ENCODE measurements at regions not wholly inside any gene's neighbourhood (a gene's known extent, or its start where the extent isn't known, plus 50 kb on each side); places are given as distances from the start of the nearest gene placed in this dataset.

- Histone ChIP-seq H3K9me3 (ENCODE audit: control insufficient read depth, insufficient read depth, low read length) (no peaks in the 10 kb centered on the region), H3K27me3 (ENCODE audit: control insufficient read depth, insufficient read depth, low read length) (no peaks in the 10 kb centered on the region), H3K4me1 (ENCODE audit: control insufficient read depth, insufficient read depth, low read length) (no peaks in the 10 kb centered on the region), H3K27ac (ENCODE audit: low read depth, low read length) (no peak overlapping the region), H3K36me3 (ENCODE audit: control insufficient read depth, insufficient read depth, low read length) (no peaks in the 10 kb centered on the region), H3K4me3 (ENCODE audit: low read depth, low read length) (no peak overlapping the region)
- no CpG with 5 or more reads among the region's 2 CpGs for WGBS (ENCODE audit: insufficient coverage)
- no peak for DNase-seq (ENCODE audit: low read depth in 4 of 6, low spot score in 6 of 6)
Observed at GRCh38 chr5:18805376-18805775, 1171.1 kb downstream of the TAF11L14 start.

DNA sequence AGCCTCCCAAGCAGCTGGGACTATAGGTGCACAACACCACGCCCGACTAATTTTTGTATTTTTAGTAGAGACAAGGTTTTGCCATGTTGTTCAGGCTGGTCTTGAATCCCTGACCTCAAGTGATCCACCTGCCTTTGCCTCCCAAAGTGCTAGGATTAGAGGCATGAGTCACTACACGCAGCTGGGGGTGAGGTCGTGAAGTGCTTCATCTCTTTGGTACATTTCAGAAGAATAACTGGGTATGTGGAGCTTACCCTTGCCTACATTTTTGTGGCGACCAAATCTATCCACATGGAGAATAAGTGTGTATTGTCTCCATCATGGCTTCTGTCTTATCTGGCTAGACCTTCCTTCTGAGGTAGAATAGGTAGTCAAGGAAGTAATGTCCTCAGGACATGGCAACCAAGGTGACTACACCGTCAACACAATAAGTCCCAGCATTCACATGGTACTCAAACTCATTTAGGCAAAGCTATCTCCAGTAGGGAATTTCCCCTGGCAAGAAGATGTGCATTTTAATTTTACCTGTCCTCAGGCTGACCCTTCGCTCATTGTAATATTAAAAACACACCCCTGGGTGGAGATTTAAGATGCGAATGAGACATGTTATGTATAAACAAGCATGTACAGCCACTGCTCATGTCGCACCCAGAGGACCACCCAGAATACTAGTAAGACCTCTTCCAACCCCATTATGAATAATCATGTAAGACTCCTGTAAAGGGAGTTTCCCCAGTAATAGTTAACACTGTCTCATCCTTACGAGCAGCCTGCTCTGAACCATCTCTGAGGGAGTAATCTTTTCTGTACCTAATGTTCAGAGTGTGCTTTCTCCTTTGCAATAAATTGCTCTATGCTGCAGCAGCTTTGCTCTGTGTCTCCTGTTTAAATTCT is 1173.2 kb downstream of the TAF11L14 start:
- H3K4me3 ChIP-seq (ENCODE audit: low read depth, low read length), result no peak overlapping the region
- H3K9me3 ChIP-seq (ENCODE audit: control insufficient read depth, insufficient read depth, low read length), result no peaks in the 10 kb centered on the region
- H3K36me3 ChIP-seq (ENCODE audit: control insufficient read depth, insufficient read depth, low read length), result no peaks in the 10 kb centered on the region
- H3K4me1 ChIP-seq (ENCODE audit: control insufficient read depth, insufficient read depth, low read length), result no peaks in the 10 kb centered on the region
- no peak for DNase-seq (ENCODE audit: low read depth in 4 of 6, low spot score in 6 of 6)
- no peaks in the 10 kb centered on the region for H3K27me3 ChIP-seq (ENCODE audit: control insufficient read depth, insufficient read depth, low read length)
- WGBS (ENCODE audit: insufficient coverage), result 100% methylated on average over 4 of the region's 10 CpGs
- no peak overlapping the region for H3K27ac ChIP-seq (ENCODE audit: low read depth, low read length)

GRCh38 chr5:18811661-18812060 is 1176.3 kb downstream of the CDH18 start:
- 34% methylated on average over 4 of the region's 4 CpGs for WGBS (ENCODE audit: insufficient coverage)
- H3K4me3 ChIP-seq (ENCODE audit: low read depth, low read length), result no peak overlapping the region
- H3K9me3 ChIP-seq (ENCODE audit: control insufficient read depth, insufficient read depth, low read length), result no peaks in the 10 kb centered on the region
- no peaks in the 10 kb centered on the region for H3K27me3 ChIP-seq (ENCODE audit: control insufficient read depth, insufficient read depth, low read length)
- peak in 3 of 6 donors; percentile 4 to 78 (median 75) for DNase-seq (ENCODE audit: low read depth in 4 of 6, low spot score in 6 of 6)
- H3K36me3 ChIP-seq (ENCODE audit: control insufficient read depth, insufficient read depth, low read length), result no peaks in the 10 kb centered on the region
- no peak overlapping the region for H3K27ac ChIP-seq (ENCODE audit: low read depth, low read length)
- H3K4me1 ChIP-seq (ENCODE audit: control insufficient read depth, insufficient read depth, low read length), result no peaks in the 10 kb centered on the region

- Histone ChIP-seq H3K27me3 (ENCODE audit: control insufficient read depth, insufficient read depth, low read length) (no peaks in the 10 kb centered on the region), H3K27ac (ENCODE audit: low read depth, low read length) (no peak overlapping the region), H3K4me3 (ENCODE audit: low read depth, low read length) (no peak overlapping the region), H3K36me3 (ENCODE audit: control insufficient read depth, insufficient read depth, low read length) (no peaks in the 10 kb centered on the region), H3K4me1 (ENCODE audit: control insufficient read depth, insufficient read depth, low read length) (no peaks in the 10 kb centered on the region), H3K9me3 (ENCODE audit: control insufficient read depth, insufficient read depth, low read length) (no peaks in the 10 kb centered on the region)
- no peak for DNase-seq (ENCODE audit: low read depth in 4 of 6, low spot score in 6 of 6)
- WGBS (ENCODE audit: insufficient coverage), result 88% methylated on average over 1 of the region's 1 CpG
Observed at GRCh38 chr5:18828351-18828750, 1159.6 kb downstream of the CDH18 start.

GRCh38 chr5:18829539-18829938 is 1158.5 kb downstream of the CDH18 start:
- Histone ChIP-seq H3K27me3 (ENCODE audit: control insufficient read depth, insufficient read depth, low read length) (no peaks in the 10 kb centered on the region), H3K9me3 (ENCODE audit: control insufficient read depth, insufficient read depth, low read length) (no peaks in the 10 kb centered on the region), H3K4me1 (ENCODE audit: control insufficient read depth, insufficient read depth, low read length) (no peaks in the 10 kb centered on the region), H3K27ac (ENCODE audit: low read depth, low read length) (no peak overlapping the region), H3K36me3 (ENCODE audit: control insufficient read depth, insufficient read depth, low read length) (no peaks in the 10 kb centered on the region), H3K4me3 (ENCODE audit: low read depth, low read length) (no peak overlapping the region)
- WGBS (ENCODE audit: insufficient coverage), result no CpG with 5 or more reads among the region's 3 CpGs
- no peak for DNase-seq (ENCODE audit: low read depth in 4 of 6, low spot score in 6 of 6)

- H3K27ac ChIP-seq (ENCODE audit: low read depth, low read length), result peak overlapping the region; percentile 61
- WGBS (ENCODE audit: insufficient coverage), result no CpG with 5 or more reads among the region's 2 CpGs
- H3K9me3 ChIP-seq (ENCODE audit: control insufficient read depth, insufficient read depth, low read length), result peaks cover 4% of the 10 kb centered on the region
- no peaks in the 10 kb centered on the region for H3K36me3 ChIP-seq (ENCODE audit: control insufficient read depth, insufficient read depth, low read length)
- DNase-seq (ENCODE audit: low read depth in 4 of 6, low spot score in 6 of 6), result peak; percentile 26 to 71 (median 42)
- no peaks in the 10 kb centered on the region for H3K27me3 ChIP-seq (ENCODE audit: control insufficient read depth, insufficient read depth, low read length)
- H3K4me3 ChIP-seq (ENCODE audit: low read depth, low read length), result no peak overlapping the region
- H3K4me1 ChIP-seq (ENCODE audit: control insufficient read depth, insufficient read depth, low read length), result no peaks in the 10 kb centered on the region
Observed at GRCh38 chr5:18850216-18850615, 1137.8 kb downstream of the CDH18 start.

DNA sequence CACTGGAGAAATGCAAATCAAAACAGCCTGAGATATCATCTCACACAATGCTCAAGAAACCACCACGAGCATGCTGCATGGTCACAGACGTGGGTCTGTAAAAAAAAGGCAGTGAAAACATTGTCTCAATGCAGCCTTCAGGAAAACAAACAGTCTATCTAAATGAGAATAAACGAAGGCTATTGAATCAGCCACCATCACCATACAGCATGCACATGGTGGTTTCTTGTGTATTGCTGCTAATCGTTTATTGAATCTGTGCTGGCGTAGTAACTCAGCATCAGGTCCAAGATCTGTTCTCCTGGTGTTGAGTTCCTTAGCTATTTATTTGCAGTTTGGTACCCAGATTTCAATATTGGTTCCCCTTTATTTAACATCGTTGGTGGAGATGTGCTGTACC is 1115.0 kb downstream of the CDH18 start:
- DNase-seq (ENCODE audit: low read depth in 4 of 6, low spot score in 6 of 6), result peak in 1 of 6 donors; percentile 7
- H3K27ac ChIP-seq (ENCODE audit: low read depth, low read length), result no peak overlapping the region
- no peaks in the 10 kb centered on the region for H3K36me3 ChIP-seq (ENCODE audit: control insufficient read depth, insufficient read depth, low read length)
- H3K4me1 ChIP-seq (ENCODE audit: control insufficient read depth, insufficient read depth, low read length), result no peaks in the 10 kb centered on the region
- no peaks in the 10 kb centered on the region for H3K9me3 ChIP-seq (ENCODE audit: control insufficient read depth, insufficient read depth, low read length)
- H3K4me3 ChIP-seq (ENCODE audit: low read depth, low read length), result no peak overlapping the region
- no peaks in the 10 kb centered on the region for H3K27me3 ChIP-seq (ENCODE audit: control insufficient read depth, insufficient read depth, low read length)
- 30% methylated on average over 2 of the region's 6 CpGs for WGBS (ENCODE audit: insufficient coverage)

DNA sequence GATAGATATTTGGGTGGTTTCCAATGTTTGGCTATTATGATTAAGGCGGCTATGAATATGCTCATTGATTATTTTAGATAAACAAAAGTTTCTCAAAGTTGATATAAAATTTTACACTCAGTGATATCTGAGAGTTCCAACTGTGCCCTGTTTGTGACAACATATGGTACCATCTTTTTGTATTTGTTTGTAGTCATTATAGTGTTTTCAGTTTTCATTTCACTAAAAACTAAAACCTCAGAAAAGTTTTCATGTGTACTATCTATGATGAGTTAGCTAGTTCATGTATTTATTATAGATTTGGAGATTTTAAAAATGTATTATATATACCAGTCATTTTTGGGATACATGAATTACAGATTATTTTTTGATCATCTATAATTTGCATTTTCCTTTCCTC is 1111.4 kb downstream of the CDH18 start:
- WGBS (ENCODE audit: insufficient coverage), result no CpG with 5 or more reads among the region's 1 CpG

DNA sequence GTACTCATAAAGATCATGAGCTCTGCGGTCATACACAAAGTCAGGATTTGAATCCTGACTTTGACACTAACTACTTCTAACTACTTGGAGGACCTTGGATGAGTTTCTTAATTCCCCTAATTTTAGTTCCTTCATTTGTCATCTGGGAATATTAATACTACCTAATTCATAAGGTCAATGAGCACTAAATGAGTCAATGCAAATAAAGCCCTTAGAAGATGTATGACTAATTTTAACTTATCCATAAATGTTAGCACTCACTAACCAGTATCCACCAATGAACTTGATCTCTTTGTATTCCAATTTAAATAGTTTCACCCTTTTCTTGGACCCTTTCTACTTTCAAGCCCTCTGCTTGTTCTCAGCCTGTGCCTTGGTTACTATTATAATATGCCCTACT is 1106.4 kb downstream of the CDH18 start:
- Histone ChIP-seq H3K4me3 (ENCODE audit: low read depth, low read length) (no peak overlapping the region), H3K9me3 (ENCODE audit: control insufficient read depth, insufficient read depth, low read length) (no peaks in the 10 kb centered on the region), H3K36me3 (ENCODE audit: control insufficient read depth, insufficient read depth, low read length) (no peaks in the 10 kb centered on the region), H3K4me1 (ENCODE audit: control insufficient read depth, insufficient read depth, low read length) (no peaks in the 10 kb centered on the region), H3K27ac (ENCODE audit: low read depth, low read length) (no peak overlapping the region), H3K27me3 (ENCODE audit: control insufficient read depth, insufficient read depth, low read length) (no peaks in the 10 kb centered on the region)
- WGBS (ENCODE audit: insufficient coverage), result no CpG with 5 or more reads among the region's 1 CpG
- DNase-seq (ENCODE audit: low read depth in 4 of 6, low spot score in 6 of 6), result no peak

More for the DNA sequence above, 1111.4 kb downstream of the CDH18 start:
- Histone ChIP-seq H3K27ac (ENCODE audit: low read depth, low read length) (no peak overlapping the region), H3K27me3 (ENCODE audit: control insufficient read depth, insufficient read depth, low read length) (no peaks in the 10 kb centered on the region), H3K4me3 (ENCODE audit: low read depth, low read length) (no peak overlapping the region), H3K9me3 (ENCODE audit: control insufficient read depth, insufficient read depth, low read length) (no peaks in the 10 kb centered on the region), H3K36me3 (ENCODE audit: control insufficient read depth, insufficient read depth, low read length) (no peaks in the 10 kb centered on the region), H3K4me1 (ENCODE audit: control insufficient read depth, insufficient read depth, low read length) (no peaks in the 10 kb centered on the region)
- no peak for DNase-seq (ENCODE audit: low read depth in 4 of 6, low spot score in 6 of 6)

GRCh38 chr5:18882154-18882553 is 1105.8 kb downstream of the CDH18 start:
- no peak overlapping the region for H3K27ac ChIP-seq (ENCODE audit: low read depth, low read length)
- WGBS (ENCODE audit: insufficient coverage), result no CpG with 5 or more reads among the region's 3 CpGs
- DNase-seq (ENCODE audit: low read depth in 4 of 6, low spot score in 6 of 6), result peak in 2 of 6 donors; percentile 13 to 50

More at GRCh38 chr5:18882154-18882553, 1105.8 kb downstream of the CDH18 start:
- H3K4me1 ChIP-seq (ENCODE audit: control insufficient read depth, insufficient read depth, low read length), result no peaks in the 10 kb centered on the region
- H3K27me3 ChIP-seq (ENCODE audit: control insufficient read depth, insufficient read depth, low read length), result no peaks in the 10 kb centered on the region
- H3K9me3 ChIP-seq (ENCODE audit: control insufficient read depth, insufficient read depth, low read length), result no peaks in the 10 kb centered on the region
- no peaks in the 10 kb centered on the region for H3K36me3 ChIP-seq (ENCODE audit: control insufficient read depth, insufficient read depth, low read length)
- H3K4me3 ChIP-seq (ENCODE audit: low read depth, low read length), result no peak overlapping the region

All from spinal cord (tissue), 9 donors.